RWPE2 (cell line): ENCODE measurements at regions not wholly inside any gene's neighbourhood (a gene's known extent, or its start where the extent isn't known, plus 50 kb on each side); places are given as distances from the start of the nearest gene placed in this dataset.

Experiments used
- ATAC-seq: fragments of 200-7000 bp; cut with Tn5 transposase; 3 replicates; pipeline ENCODE4 v1.9.1; 2021; ENCODE audit warnings: low read depth
- DNase-seq: peaks from one replicate; pipeline ENCODE4 v3.0.0-alpha.2; 2020; ENCODE audit warnings: low spot score
- H3K27ac ChIP-seq: fragments of 450-650 bp; 2 replicates; pipeline ENCODE4 v1.5.1; 2017; ENCODE audit warnings: mild to moderate bottlenecking; ENCODE audit not compliant: poor library complexity, severe bottlenecking
- H3K27me3 ChIP-seq: fragments of 250-450 bp; sonication (Bioruptor Pico); 2 replicates; pipeline ENCODE4 v1.5.1; 2021; ENCODE audit warnings: mild to moderate bottlenecking, moderate library complexity; ENCODE audit not compliant: insufficient read depth, poor library complexity, severe bottlenecking
- H3K36me3 ChIP-seq: fragments of 250-450 bp; sonication (Bioruptor Pico); 2 replicates; pipeline ENCODE4 v1.5.1; 2020; ENCODE audit warnings: low read depth, mild to moderate bottlenecking, moderate library complexity
- H3K4me1 ChIP-seq: fragments of 250-450 bp; sonication (Bioruptor Pico); 2 replicates; pipeline ENCODE4 v1.5.1; 2021; ENCODE audit warnings: mild to moderate bottlenecking, moderate library complexity; ENCODE audit not compliant: insufficient read depth, poor library complexity, severe bottlenecking
- H3K4me3 ChIP-seq: fragments of 250-450 bp; sonication (Bioruptor Pico); 2 replicates; pipeline ENCODE4 v1.5.1; 2021; ENCODE audit warnings: mild to moderate bottlenecking, moderate library complexity; ENCODE audit not compliant: severe bottlenecking
- H3K9me3 ChIP-seq: fragments of 250-450 bp; sonication (Bioruptor Pico); 2 replicates; pipeline ENCODE4 v1.5.1; 2021; ENCODE audit warnings: mild to moderate bottlenecking, moderate library complexity; ENCODE audit not compliant: severe bottlenecking
- TF ChIP-seq, protein P1 (sequence below): fragments of 450-650 bp; IDR thresholded peaks from one replicate; pipeline ENCODE4 v1.5.1; 2017; ENCODE audit warnings: mild to moderate bottlenecking, moderate library complexity; ENCODE audit not compliant: poor library complexity, severe bottlenecking

DNA sequence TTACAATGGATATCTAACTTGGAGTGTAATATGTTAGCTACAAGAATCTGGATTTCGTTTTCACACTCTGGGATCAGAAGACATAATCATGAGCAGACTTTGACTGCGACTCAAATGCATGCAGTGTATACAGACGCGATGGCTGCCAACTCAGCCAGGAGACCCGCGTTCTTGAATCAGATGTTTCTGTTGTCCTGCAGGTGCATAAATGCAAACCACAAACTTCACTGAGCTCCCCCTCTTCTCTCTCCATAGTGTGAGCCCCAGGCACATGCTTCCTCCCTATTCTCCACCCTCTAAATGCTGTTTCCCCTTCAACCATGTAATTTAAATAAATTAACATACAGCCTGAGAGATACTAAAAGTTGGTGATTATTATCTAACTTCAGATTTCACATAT, 347.9 kb downstream of the DCHS2 start:
- no peaks in the 10 kb centered on the region for H3K4me1 ChIP-seq
- no peak for ATAC-seq

DNA sequence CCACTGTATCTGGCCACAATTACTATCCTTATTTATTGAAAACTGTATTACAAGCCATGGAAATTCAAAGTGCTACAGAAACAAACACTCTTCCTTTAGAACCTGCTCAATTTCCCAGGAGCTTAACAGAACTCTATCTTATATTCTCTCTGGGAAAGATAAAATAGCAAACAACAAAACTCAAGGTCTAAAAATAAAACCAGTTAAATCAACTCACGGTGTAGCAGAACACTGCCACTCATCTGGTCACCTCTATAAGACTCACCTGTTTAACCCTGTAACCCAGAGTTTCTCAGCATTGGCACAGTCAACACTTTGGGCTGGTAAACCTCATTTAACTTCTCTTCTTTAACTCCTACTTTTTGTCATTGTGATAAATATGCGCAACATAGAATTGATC, 348.9 kb downstream of the DCHS2 start:
- no peaks in the 10 kb centered on the region for H3K9me3 ChIP-seq
- TF ChIP-seq, protein P1, sequence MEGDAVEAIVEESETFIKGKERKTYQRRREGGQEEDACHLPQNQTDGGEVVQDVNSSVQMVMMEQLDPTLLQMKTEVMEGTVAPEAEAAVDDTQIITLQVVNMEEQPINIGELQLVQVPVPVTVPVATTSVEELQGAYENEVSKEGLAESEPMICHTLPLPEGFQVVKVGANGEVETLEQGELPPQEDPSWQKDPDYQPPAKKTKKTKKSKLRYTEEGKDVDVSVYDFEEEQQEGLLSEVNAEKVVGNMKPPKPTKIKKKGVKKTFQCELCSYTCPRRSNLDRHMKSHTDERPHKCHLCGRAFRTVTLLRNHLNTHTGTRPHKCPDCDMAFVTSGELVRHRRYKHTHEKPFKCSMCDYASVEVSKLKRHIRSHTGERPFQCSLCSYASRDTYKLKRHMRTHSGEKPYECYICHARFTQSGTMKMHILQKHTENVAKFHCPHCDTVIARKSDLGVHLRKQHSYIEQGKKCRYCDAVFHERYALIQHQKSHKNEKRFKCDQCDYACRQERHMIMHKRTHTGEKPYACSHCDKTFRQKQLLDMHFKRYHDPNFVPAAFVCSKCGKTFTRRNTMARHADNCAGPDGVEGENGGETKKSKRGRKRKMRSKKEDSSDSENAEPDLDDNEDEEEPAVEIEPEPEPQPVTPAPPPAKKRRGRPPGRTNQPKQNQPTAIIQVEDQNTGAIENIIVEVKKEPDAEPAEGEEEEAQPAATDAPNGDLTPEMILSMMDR = no peak
- H3K27me3 ChIP-seq = no peaks in the 10 kb centered on the region
- DNase-seq (no peak), ATAC-seq (no peak)
- no peak overlapping the region for H3K27ac ChIP-seq
- H3K4me3 ChIP-seq = no peak overlapping the region
- H3K36me3 ChIP-seq = no peaks in the 10 kb centered on the region
- H3K4me1 ChIP-seq = no peaks in the 10 kb centered on the region

More for the DNA sequence above, 347.9 kb downstream of the DCHS2 start:
- no peaks in the 10 kb centered on the region for H3K36me3 ChIP-seq
- H3K4me3 ChIP-seq = no peak overlapping the region
- no peak overlapping the region for H3K27ac ChIP-seq
- TF ChIP-seq, protein P1 = no peak
- no peaks in the 10 kb centered on the region for H3K27me3 ChIP-seq
- no peak for DNase-seq
- H3K9me3 ChIP-seq = no peaks in the 10 kb centered on the region

DNA sequence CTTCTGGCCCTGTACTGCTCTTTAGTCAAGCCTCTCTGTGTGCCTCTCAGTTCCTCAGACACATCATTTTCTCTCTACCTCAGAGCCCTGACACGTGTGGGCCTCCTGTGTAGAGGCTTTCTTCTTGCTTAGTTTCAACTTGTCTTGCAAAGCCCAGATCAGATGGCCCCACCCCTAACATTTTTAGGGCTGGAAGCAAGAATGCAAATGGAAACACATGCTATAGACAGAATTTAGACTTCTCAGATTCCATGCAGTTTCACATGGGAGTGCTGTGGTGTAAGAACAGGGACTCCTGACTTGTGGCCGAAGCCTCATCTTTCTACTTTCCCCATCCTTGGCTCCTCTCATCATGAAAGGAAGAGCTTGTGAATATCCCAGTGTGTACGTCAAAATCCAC, 350.7 kb downstream of the DCHS2 start:
- H3K27me3 ChIP-seq = no peaks in the 10 kb centered on the region
- no peak overlapping the region for H3K27ac ChIP-seq
- H3K4me1 ChIP-seq = no peaks in the 10 kb centered on the region
- no peaks in the 10 kb centered on the region for H3K9me3 ChIP-seq
- DNase-seq = no peak
- no peak overlapping the region for H3K4me3 ChIP-seq
- TF ChIP-seq, protein P1 = no peak
- H3K36me3 ChIP-seq = no peaks in the 10 kb centered on the region
- no peak for ATAC-seq

DNA sequence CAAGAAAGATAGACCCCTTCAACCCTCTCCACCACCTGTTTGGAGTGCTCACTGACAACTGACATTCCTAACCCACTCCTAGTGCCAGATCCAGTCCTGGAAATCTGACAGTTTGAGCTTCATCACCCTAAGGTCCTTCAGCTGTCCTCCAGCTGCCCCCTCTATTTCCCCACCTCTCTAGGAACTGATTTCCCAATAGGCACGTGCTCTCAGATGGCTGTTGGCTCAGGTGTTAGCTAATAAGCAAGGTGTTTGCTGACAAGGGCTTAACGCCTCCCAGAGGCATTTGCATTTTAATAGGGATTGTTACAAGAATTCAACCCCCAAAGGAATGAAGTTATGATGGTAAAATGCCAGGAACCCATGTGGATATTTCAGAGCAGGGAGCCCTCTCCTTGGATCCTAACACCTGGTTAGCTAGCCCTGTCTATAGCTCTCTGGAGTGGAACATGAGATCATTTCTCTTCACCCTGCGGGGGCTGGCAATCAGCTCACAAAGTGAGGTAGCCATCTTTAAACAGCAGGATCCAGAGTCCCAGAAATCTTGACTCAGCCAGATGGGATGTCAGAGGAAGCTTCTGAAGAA, 348.5 kb upstream of the SFRP2 start:
- no peak for DNase-seq
- no peak for ATAC-seq
- H3K4me3 ChIP-seq = no peak overlapping the region
- H3K9me3 ChIP-seq = no peaks in the 10 kb centered on the region
- no peaks in the 10 kb centered on the region for H3K27me3 ChIP-seq
- peaks cover 9% of the 10 kb centered on the region for H3K4me1 ChIP-seq
- H3K36me3 ChIP-seq = no peaks in the 10 kb centered on the region
- H3K27ac ChIP-seq = no peak overlapping the region
- TF ChIP-seq, protein P1 = no peak

DNA sequence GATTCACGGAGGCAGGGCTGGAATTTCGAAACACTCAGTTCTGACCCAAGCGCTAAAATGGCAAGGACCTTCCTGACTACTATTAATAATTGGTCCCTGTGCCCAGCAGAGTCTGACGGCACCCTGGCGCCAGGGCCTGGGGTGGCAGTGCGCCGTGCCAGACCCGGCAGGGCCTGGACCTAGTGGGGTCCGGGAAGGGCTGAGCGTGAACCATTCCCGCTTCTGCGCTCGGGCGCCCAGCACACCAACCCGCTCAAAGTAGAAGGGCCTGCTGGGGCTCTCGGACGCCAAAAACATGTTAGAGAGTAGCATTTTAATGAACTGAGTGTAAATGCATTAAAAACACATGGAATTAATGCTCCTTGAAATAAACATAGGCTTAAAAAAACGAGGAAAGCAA, 346.7 kb upstream of the SFRP2 start:
- Histone ChIP-seq H3K27me3 (no peaks in the 10 kb centered on the region), H3K27ac (no peak overlapping the region), H3K4me1 (peaks cover 18% of the 10 kb centered on the region), H3K4me3 (no peak overlapping the region), H3K36me3 (no peaks in the 10 kb centered on the region), H3K9me3 (no peaks in the 10 kb centered on the region)
- ATAC-seq (no peak), DNase-seq (no peak)
- TF ChIP-seq, protein P1 = no peak
